Bronchial epithelial cell (primary cell): ENCODE measurements at regions not wholly inside any gene's neighbourhood (a gene's known extent, or its start where the extent isn't known, plus 50 kb on each side); places are given as distances from the start of the nearest gene placed in this dataset.
A peak's percentile ranks its signal among the peaks of the same experiment; 100 is the strongest.
"Not testable (repeated sequence)": the region's sequence is repeated elsewhere in the genome, so short reads cannot be mapped to it uniquely, and the experiment has no call there.

ENCODE experiments used
- DNase-seq: peaks from one replicate; pipeline ENCODE4 v3.0.0-alpha.2; 2010; ENCODE audit warnings: low read depth
- FAIRE-seq: peaks from 2 replicates; lab custom pipeline; 2011; peaks lifted over from hg19 to GRCh38; lab: Jason Lieb, UNC
- H3K27me3 ChIP-seq: 2 replicates; pipeline ENCODE4 v1.5.1; 2011; ENCODE audit warnings: low read length; ENCODE audit not compliant: control insufficient read depth, insufficient read depth
- H3K36me3 ChIP-seq: 2 replicates; pipeline ENCODE4 v1.5.1; 2011; ENCODE audit warnings: low read length; ENCODE audit not compliant: control insufficient read depth, insufficient read depth
- H3K4me3 ChIP-seq: 2 replicates; pipeline ENCODE4 v1.5.1; 2011; ENCODE audit warnings: mild to moderate bottlenecking, low read depth, low read length, control low read depth
- CTCF ChIP-seq: IDR thresholded peaks from 2 replicates; pipeline ENCODE4 v1.5.1; 2011; ENCODE audit warnings: mild to moderate bottlenecking, moderate library complexity, low read length, control low read depth, inconsistent platforms; ENCODE audit not compliant: insufficient read depth, severe bottlenecking

DNA sequence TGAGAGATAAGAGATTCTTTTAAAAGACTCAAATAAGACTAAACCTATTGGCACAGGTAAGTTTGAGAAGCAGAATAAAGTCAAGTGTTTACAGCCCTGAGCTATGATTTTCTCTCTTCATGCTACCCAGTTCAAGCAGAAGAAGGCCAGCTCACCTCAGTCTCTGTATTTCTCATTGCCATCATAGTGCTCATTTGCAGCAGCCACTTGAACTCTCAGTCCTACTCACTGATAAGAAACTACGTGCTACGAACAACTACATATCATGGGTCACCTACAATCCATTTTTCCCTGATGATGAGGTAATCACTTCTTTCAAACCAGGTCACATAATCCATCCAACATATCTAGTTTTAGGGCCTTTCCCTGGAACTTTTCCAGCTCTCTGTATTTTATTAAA lies 617.5 kb downstream of the JRKL start:
- H3K27me3 ChIP-seq: no peaks in the 10 kb centered on the region
- no peak overlapping the region for H3K4me3 ChIP-seq
- FAIRE-seq (no peak), DNase-seq (no peak)
- H3K36me3 ChIP-seq: no peaks in the 10 kb centered on the region
- no peak for TF ChIP-seq CTCF

DNA sequence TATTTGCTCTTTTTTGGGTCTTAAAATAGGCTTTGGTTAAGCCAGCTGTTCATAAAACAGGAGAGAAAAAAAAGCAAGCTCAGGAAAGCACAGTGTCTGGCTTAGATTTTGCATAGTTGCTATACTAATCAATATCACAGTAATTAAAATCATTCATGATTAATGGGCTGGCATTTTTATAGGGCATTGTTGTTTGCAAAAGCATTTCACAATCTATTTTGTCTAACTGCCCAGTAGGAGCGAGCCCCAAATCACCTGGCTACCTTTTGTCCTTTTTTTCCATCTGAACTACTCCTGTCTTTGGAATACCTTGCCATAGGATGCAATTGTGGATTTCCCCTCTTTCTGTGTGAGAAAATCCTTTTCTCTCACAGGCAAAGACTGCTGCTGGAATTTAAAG lies 619.8 kb downstream of the JRKL start:
- no peak for TF ChIP-seq CTCF
- Histone ChIP-seq H3K36me3 (no peaks in the 10 kb centered on the region), H3K27me3 (no peaks in the 10 kb centered on the region), H3K4me3 (no peak overlapping the region)
- DNase-seq: no peak
- no peak for FAIRE-seq

DNA sequence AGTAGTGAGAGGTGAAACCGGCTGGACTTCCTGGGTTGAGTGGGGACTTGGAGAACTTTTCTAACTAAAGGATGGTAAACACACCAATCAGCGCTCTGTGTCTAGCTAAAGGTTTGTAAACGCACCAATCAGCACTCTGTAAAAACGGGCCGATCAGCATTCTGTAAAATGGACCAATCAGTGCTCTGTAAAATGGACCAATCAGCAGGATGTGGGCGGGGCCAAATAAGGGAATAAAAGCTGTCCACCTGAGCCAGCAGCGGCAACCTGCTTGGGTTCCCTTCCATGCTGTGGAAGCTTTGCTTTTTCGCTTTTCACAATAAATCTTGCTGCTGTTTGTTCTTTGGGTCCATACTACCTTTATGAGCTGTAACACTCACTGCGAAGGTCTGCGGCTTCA lies 621.2 kb downstream of the JRKL start:
- H3K4me3 ChIP-seq, DNase-seq, H3K27me3 ChIP-seq, FAIRE-seq, H3K36me3 ChIP-seq: not testable (repeated sequence)

GRCh38 chr11:97015327-97015726 lies 625.5 kb downstream of the JRKL start:
- Histone ChIP-seq H3K36me3 (no peaks in the 10 kb centered on the region), H3K4me3 (no peak overlapping the region), H3K27me3 (no peaks in the 10 kb centered on the region)
- DNase-seq (peak; percentile 7), FAIRE-seq (no peak)
- no peak for TF ChIP-seq CTCF

DNA sequence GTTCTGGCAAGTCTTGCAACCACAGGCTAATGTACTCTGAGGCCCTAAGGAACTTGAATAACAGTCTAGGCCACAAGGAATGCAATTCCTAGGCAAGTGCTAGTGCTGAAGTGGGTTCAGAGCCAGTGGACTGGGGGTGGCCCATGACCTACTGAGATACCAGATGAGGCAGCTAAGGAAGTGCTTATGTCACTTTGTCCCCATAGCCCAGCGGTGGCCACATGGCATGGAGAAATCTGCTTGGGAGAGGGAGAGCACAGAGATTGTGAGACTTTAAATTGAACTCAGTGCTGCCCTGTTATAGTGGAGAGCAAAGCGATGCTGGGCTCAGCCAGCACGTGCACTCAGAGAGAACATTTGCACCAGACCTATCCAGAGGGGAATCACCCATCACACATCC lies 629.5 kb downstream of the JRKL start:
- no peak for TF ChIP-seq CTCF

DNA sequence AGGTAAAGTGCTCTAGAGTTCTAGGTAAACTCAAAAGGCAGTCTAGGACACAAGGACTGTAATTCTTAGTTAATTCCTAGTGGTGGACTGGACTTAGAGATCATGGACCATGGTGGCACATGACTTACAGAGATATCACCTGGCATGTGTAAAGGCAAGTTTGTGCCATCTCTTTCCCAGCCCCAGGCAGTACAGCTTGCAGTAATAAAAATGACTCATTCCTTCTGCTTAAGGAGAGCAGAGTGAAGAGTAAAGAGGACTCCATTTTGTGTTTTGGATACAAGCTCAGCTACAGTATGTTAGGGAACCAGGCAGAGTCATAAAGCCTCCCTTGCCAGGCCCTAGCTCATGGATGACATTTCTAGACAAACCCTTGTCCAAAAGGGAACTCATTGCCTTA lies 629.9 kb downstream of the JRKL start:
- Histone ChIP-seq H3K4me3 (no peak overlapping the region), H3K36me3 (no peaks in the 10 kb centered on the region), H3K27me3 (no peaks in the 10 kb centered on the region)
- TF ChIP-seq CTCF: no peak
- DNase-seq (peak; percentile 4), FAIRE-seq (no peak)

More for the DNA sequence above, 629.5 kb downstream of the JRKL start:
- no peaks in the 10 kb centered on the region for H3K36me3 ChIP-seq
- FAIRE-seq: no peak
- DNase-seq: no peak
- H3K4me3 ChIP-seq: no peak overlapping the region
- H3K27me3 ChIP-seq: no peaks in the 10 kb centered on the region
